ENCODE measurements at regions not wholly inside any gene's neighbourhood (a gene's known extent, or its start where the extent isn't known, plus 50 kb on each side); places are given as distances from the start of the nearest gene placed in this dataset.

GRCh38 chr6:12654107-12654506 lies 62.5 kb upstream of the PHACTR1 start:
- TF ChIP-seq JUN (IDR thresholded peaks at IDR 0.05; ENCODE audit: low read depth, low read length) (no peak), POLR2A (IDR thresholded peaks at IDR 0.05; ENCODE audit: control extremely low read depth in 1 of 2, low read depth in 2 of 2, low read length in 2 of 2) (no peak), POLR2AphosphoS5 (IDR thresholded peaks at IDR 0.05; ENCODE audit: low read depth, low read length) (no peak), EP300 (IDR thresholded peaks at IDR 0.05; ENCODE audit: borderline replicate concordance in 1 of 2, low read depth in 2 of 2, low read length in 2 of 2) (no peak), USF2 (IDR thresholded peaks at IDR 0.05; ENCODE audit: low read length) (no peak), CTCF (IDR thresholded peaks at IDR 0.05; ENCODE audit: control extremely low read depth in 1 of 3, insufficient read depth in 1 of 3, low read depth in 1 of 3, low read length in 3 of 3) (no peak)

Measured in H1 (cell line).